Gastroesophageal sphincter (tissue), 4 donors: ENCODE measurements at regions not wholly inside any gene's neighbourhood (a gene's known extent, or its start where the extent isn't known, plus 50 kb on each side); places are given as distances from the start of the nearest gene placed in this dataset.

Experiments
- ATAC-seq: fragments of 150-250 bp; one replicate; pipeline ENCODE4 v1.9.1; 2016; ENCODE audit warnings: mild to moderate bottlenecking, moderate library complexity
- H3K27ac ChIP-seq, 4 donors: fragments of 200-600 bp; sonication (generic) in 3 of 4; 1 replicate in 3 of 4; 2 replicates in 1 of 4; pipeline ENCODE4 v1.5.1; 2016 to 2019
- H3K27me3 ChIP-seq: fragments of 200-600 bp; sonication (generic); one replicate; pipeline ENCODE4 v1.5.1; 2019
- H3K36me3 ChIP-seq, 2 donors: fragments of 200-600 bp; sonication (generic); one replicate each; pipeline ENCODE4 v1.5.1; 2019; ENCODE audit warnings: control low read depth in 1 of 2
- H3K4me1 ChIP-seq, 3 donors: fragments of 200-600 bp; sonication (generic); 1 replicate in 2 of 3; 2 replicates in 1 of 3; pipeline ENCODE4 v1.5.1; 2016 to 2019; ENCODE audit warnings: control low read depth in 2 of 3
- H3K4me3 ChIP-seq, 2 donors: fragments of 200-600 bp; sonication (generic); one replicate each; pipeline ENCODE4 v1.5.1; 2019; ENCODE audit warnings: mild to moderate bottlenecking in 1 of 2, moderate library complexity in 1 of 2
- H3K9me3 ChIP-seq, 3 donors: fragments of 200-600 bp; sonication (generic); one replicate each; pipeline ENCODE4 v1.5.1; 2017 to 2019; ENCODE audit warnings: control low read depth in 2 of 3
- EP300 ChIP-seq: sonication (generic); formaldehyde crosslinking; IDR thresholded peaks from one replicate; pipeline ENCODE4 v1.6.1; 2017; ENCODE audit warnings: antibody characterized with exemption, mild to moderate bottlenecking
- POLR2A ChIP-seq, 2 donors: fragments of 450-650 bp; IDR thresholded peaks; one replicate each; pipeline ENCODE4 v1.6.1; 2017; ENCODE audit warnings: antibody characterized with exemption in 2 of 2, mild to moderate bottlenecking in 2 of 2, moderate library complexity in 1 of 2
- POLR2AphosphoS5 ChIP-seq: sonication (generic); formaldehyde crosslinking; IDR thresholded peaks from one replicate; pipeline ENCODE4 v1.6.1; 2017; ENCODE audit warnings: antibody characterized with exemption
- WGBS, 2 donors: methylation state at CpG; one replicate each; pipeline ENCODE4 v1.1.5; 2018; ENCODE audit warnings: low coverage in 1 of 2; 5-methylcytosine and 5-hydroxymethylcytosine counted together
- TF ChIP-seq, protein P1 (sequence below), 4 experiments: fragments of 200-600 bp in 2 of 4; fragments of 450-650 bp in 2 of 4; sonication (generic) in 1 of 4; IDR thresholded peaks; one replicate each; pipeline ENCODE4 v1.5.1; 2017 to 2019; ENCODE audit warnings: antibody characterized with exemption in 4 of 4, mild to moderate bottlenecking in 2 of 4, moderate library complexity in 2 of 4

GRCh38 chr16:62565706-62566105 is 529.5 kb upstream of the CDH8 start:
- Histone ChIP-seq H3K27ac (no peak overlapping the region), H3K4me1 (no peaks in the 10 kb centered on the region), H3K27me3 (no peaks in the 10 kb centered on the region), H3K9me3 (no peaks in the 10 kb centered on the region), H3K4me3 (no peak overlapping the region), H3K36me3 (no peaks in the 10 kb centered on the region)
- no peak for ATAC-seq
- 69 to 82% methylated on average over 1 of the region's 1 CpG for WGBS, 2 donors
- TF ChIP-seq, protein P1, sequence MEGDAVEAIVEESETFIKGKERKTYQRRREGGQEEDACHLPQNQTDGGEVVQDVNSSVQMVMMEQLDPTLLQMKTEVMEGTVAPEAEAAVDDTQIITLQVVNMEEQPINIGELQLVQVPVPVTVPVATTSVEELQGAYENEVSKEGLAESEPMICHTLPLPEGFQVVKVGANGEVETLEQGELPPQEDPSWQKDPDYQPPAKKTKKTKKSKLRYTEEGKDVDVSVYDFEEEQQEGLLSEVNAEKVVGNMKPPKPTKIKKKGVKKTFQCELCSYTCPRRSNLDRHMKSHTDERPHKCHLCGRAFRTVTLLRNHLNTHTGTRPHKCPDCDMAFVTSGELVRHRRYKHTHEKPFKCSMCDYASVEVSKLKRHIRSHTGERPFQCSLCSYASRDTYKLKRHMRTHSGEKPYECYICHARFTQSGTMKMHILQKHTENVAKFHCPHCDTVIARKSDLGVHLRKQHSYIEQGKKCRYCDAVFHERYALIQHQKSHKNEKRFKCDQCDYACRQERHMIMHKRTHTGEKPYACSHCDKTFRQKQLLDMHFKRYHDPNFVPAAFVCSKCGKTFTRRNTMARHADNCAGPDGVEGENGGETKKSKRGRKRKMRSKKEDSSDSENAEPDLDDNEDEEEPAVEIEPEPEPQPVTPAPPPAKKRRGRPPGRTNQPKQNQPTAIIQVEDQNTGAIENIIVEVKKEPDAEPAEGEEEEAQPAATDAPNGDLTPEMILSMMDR (IDR thresholded peaks at IDR 0.05): no peak
- no peak for TF ChIP-seq POLR2A (IDR thresholded peaks at IDR 0.05)
- TF ChIP-seq POLR2AphosphoS5: no peak
- no peak for TF ChIP-seq EP300

DNA sequence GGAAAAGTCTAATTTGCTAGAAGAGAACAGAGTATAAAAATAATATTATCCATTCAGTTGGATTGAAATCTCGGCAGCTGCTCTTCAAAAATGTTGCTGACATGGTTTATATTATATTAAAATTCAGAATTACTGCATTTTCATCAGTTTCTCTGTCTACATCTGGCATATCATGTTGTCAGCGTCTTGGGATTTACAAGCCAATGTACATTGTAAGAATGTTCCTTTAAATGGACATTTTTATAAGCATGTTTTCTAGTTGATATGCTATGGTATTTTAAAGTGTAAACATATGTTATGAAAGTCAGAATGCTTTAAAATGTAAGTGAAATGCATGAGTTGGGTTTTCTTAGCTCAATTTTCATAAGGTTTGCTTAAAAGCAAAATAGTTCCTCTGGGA is 528.1 kb upstream of the CDH8 start:
- no peaks in the 10 kb centered on the region for H3K36me3 ChIP-seq
- TF ChIP-seq POLR2AphosphoS5 (no peak), EP300 (no peak), POLR2A (IDR thresholded peaks at IDR 0.05) (no peak)
- TF ChIP-seq, protein P1 (IDR thresholded peaks at IDR 0.05): no peak
- ATAC-seq: no peak
- 67 to 72% methylated on average over 2 of the region's 2 CpGs for WGBS, 2 donors
- no peak overlapping the region for H3K4me3 ChIP-seq
- H3K4me1 ChIP-seq: no peaks in the 10 kb centered on the region
- no peak overlapping the region for H3K27ac ChIP-seq
- no peaks in the 10 kb centered on the region for H3K9me3 ChIP-seq
- no peaks in the 10 kb centered on the region for H3K27me3 ChIP-seq

GRCh38 chr16:62562121-62562520 is 525.9 kb upstream of the CDH8 start:
- Histone ChIP-seq H3K27ac (no peak overlapping the region), H3K9me3 (no peaks in the 10 kb centered on the region), H3K4me1 (no peaks in the 10 kb centered on the region), H3K4me3 (no peak overlapping the region), H3K27me3 (no peaks in the 10 kb centered on the region), H3K36me3 (no peaks in the 10 kb centered on the region)
- ATAC-seq: no peak
- TF ChIP-seq POLR2A (IDR thresholded peaks at IDR 0.05): no peak
- no peak for TF ChIP-seq POLR2AphosphoS5

- WGBS, 2 donors: 71 to 81% methylated on average over 3 to 4 of the region's 4 CpGs
- no peak for ATAC-seq
- Histone ChIP-seq H3K27me3 (no peaks in the 10 kb centered on the region), H3K4me1 (no peaks in the 10 kb centered on the region), H3K9me3 (no peaks in the 10 kb centered on the region), H3K36me3 (no peaks in the 10 kb centered on the region), H3K27ac (no peak overlapping the region), H3K4me3 (no peak overlapping the region)
- no peak for TF ChIP-seq POLR2A (IDR thresholded peaks at IDR 0.05)
- TF ChIP-seq, protein P1 (IDR thresholded peaks at IDR 0.05): no peak
- TF ChIP-seq POLR2AphosphoS5: no peak
- no peak for TF ChIP-seq EP300
Observed at GRCh38 chr16:62549875-62550274, 513.6 kb upstream of the CDH8 start.

- Histone ChIP-seq H3K4me1 (no peaks in the 10 kb centered on the region), H3K27ac (no peak overlapping the region), H3K27me3 (no peaks in the 10 kb centered on the region), H3K36me3 (no peaks in the 10 kb centered on the region), H3K9me3 (no peaks in the 10 kb centered on the region), H3K4me3 (no peak overlapping the region)
- ATAC-seq: no peak
- TF ChIP-seq POLR2A (IDR thresholded peaks at IDR 0.05) (no peak), EP300 (no peak), POLR2AphosphoS5 (no peak)
- TF ChIP-seq, protein P1 (IDR thresholded peaks at IDR 0.05): no peak
- 100% methylated on average over 1 of the region's 1 CpG for WGBS, 2 donors
Observed at GRCh38 chr16:62548095-62548494, 511.9 kb upstream of the CDH8 start.

- Histone ChIP-seq H3K4me1 (no peaks in the 10 kb centered on the region), H3K9me3 (no peaks in the 10 kb centered on the region), H3K27ac (no peak overlapping the region), H3K36me3 (no peaks in the 10 kb centered on the region), H3K4me3 (no peak overlapping the region), H3K27me3 (no peaks in the 10 kb centered on the region)
- 86 to 100% methylated on average over 1 of the region's 1 CpG for WGBS, 2 donors
- ATAC-seq: no peak
- TF ChIP-seq, protein P1 (IDR thresholded peaks at IDR 0.05): no peak
- TF ChIP-seq POLR2AphosphoS5: no peak
- no peak for TF ChIP-seq POLR2A (IDR thresholded peaks at IDR 0.05)
Observed at GRCh38 chr16:62546701-62547100, 510.5 kb upstream of the CDH8 start.
